Ammon's horn (tissue), 1 donor: ENCODE measurements at regions not wholly inside any gene's neighbourhood (a gene's known extent, or its start where the extent isn't known, plus 50 kb on each side); places are given as distances from the start of the nearest gene placed in this dataset.
"Not testable (repeated sequence)": the region's sequence is repeated elsewhere in the genome, so short reads cannot be mapped to it uniquely, and the experiment has no call there.

Experiments used
- DNase-seq: peaks from one replicate; pipeline ENCODE4 v3.0.0-alpha.2; 2016; ENCODE audit warnings: low spot score

DNA sequence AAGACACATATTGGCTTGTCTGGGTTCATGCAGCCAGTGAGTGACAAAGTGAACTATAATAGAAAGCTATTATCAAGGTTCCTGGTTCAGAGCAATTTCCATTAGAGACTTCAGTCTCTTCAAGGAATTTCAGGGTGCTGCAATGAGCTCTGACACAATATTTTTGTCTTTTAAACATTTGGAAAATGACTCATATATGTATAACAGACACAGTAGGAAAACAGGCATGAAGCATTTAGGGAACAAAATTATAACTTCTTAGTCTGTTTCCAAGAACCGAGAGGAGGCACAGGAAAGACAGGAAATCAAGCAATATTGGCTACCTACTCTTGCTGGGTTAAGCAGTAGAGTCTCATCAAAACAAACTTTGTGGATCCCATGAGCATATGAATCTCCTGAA lies 170.4 kb downstream of the PTPRC start:
- DNase-seq: no peak

DNA sequence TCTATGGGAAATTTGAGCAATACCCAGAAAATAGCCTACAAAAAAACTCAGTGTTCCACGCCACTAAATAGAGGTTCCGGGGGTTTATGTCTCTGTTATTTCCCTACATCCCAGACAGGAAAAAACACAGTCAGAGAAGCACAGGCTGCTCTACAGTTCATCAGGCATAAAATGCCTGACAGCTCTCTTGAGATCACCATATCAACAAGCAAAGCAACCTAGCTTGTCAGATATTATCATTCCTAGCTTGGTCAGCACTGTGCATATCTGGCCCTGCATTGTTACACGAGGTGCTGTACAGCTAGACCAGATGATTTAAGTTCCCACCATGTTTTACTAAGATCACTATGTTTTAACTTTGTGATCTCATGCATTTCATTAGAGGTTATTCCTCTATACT lies 172.6 kb downstream of the PTPRC start:
- DNase-seq: no peak

DNA sequence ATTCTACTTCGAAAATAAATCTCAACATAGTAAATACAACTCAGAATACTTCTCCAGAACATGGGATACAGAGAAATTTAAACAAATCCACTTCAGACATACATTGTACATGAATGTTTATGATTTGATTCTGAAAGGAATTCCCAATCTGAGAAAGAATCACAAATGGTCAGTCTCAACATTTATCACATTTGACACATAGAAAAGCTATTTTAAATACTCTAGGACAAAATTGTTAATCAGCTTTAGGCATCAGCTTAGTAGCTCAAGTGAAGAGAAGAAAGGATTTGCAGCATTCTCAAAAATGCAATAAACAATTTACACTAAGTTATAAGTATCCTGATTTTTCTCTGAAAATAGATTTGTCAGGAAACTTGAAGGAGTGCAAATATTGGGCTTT lies 184.8 kb downstream of the PTPRC start:
- DNase-seq: no peak

DNA sequence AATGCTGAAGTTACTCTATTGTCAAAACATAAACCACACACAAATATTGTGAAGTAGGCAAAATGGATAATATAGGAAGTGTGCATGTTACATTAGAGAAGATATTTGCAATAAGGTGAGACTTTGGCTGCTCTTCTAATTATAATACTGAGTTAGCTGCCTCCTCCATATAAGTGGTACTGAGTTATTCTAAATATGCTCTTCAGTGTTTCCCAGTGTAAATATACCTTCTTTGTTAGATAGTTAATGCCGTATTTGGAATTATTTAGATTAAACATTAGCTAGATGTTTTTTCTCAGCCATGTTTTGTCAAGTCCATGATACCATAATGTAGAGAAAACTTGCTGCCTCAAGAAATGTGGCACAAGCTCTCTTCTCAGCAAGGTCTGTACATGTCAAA lies 186.4 kb downstream of the PTPRC start:
- no peak for DNase-seq

DNA sequence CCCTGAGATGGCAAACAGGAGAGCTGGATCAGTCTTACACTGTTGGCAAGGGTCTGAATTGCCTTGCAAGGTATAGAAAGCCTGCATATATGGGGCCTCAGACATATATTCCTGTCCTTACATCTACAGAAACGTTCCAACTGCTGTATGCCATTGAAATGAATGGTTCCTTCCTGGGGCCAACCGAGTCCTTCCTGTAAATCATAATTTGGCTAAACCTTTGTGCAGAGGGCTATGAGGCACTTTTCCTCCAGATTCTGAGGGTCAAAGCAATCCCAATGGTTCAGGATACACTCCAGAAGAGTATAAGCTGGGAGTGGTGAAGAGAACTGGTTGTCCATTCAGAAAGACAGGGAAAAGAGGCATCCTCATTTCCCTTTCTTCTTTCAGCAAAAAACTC lies 190.5 kb downstream of the PTPRC start:
- DNase-seq: no peak

DNA sequence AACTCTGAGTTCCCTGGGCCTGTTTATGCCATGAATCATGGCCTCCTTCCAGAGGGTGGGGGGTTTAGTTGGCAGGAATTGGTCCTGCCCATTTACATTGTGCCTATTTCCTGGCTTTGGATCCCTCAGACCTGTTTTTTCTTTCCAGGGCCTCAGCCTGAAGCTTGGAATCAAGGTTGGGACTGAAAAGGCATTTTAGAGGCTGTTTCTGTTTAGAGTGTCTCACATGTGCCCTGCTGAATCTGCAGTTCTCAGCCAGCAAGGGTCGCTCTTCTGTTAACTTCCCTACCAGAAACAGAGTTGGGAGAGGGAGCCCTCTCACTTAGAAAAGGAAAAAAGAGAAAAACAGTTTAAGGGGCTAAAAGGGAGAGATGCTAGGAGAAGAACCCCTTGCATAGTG lies 191.1 kb downstream of the PTPRC start:
- peak; percentile 16 for DNase-seq

DNA sequence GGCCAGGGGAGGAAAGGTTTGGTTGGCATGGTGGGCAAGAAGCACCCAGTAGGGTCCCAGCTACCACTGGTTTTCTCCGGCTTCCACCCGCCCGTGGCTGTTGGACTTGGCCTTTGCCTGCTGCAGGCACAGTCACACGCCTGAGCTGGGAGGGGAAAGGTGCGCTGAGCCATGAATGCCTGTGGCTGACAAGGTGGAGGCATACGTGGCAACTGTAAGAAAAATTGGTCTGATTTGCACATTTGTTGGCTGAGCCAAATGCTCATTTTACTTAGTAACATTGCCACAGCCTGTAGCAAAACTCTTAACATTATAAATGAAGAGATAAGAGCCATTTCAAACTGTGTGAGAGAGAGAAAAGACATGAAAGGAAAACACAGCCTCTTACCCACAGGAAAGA lies 191.6 kb downstream of the PTPRC start:
- DNase-seq: no peak

DNA sequence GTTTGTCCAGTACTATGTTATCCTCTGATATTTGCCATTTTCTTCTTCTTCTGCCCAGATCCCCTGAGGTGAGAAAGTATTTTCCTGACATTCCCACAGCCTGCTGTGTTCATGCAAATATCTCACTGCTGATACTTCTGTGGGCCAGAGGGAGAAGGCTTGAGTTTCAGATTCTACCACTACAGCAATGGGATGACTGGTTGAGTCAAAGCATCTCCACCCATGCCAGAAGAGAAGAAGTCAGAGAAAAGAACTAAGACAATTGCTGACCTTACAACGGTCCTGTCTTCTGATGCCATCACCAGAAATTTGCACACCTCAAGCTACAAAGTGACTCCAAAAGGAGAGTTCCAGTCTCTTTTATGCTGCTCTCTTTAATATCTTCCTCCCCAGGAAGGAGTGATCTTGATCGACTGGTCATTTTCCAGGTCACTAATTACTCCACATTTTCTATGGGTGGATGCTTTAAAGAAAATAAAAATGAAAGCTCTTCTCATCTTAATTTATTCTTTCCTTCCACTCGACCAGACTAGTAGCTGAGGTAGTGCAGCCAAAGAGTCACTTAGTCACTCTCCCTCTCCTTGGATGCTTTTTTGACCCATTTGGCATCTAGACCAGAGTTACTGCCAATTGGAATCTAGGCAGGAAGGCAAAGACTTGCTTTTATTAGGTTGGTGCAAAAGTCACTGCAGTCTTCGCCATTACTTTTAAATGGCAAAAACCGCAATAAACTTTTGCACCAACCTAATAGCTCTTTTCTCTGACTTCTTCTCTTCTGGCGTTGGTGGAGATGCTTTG lies 195.1 kb downstream of the PTPRC start:
- no peak for DNase-seq

DNA sequence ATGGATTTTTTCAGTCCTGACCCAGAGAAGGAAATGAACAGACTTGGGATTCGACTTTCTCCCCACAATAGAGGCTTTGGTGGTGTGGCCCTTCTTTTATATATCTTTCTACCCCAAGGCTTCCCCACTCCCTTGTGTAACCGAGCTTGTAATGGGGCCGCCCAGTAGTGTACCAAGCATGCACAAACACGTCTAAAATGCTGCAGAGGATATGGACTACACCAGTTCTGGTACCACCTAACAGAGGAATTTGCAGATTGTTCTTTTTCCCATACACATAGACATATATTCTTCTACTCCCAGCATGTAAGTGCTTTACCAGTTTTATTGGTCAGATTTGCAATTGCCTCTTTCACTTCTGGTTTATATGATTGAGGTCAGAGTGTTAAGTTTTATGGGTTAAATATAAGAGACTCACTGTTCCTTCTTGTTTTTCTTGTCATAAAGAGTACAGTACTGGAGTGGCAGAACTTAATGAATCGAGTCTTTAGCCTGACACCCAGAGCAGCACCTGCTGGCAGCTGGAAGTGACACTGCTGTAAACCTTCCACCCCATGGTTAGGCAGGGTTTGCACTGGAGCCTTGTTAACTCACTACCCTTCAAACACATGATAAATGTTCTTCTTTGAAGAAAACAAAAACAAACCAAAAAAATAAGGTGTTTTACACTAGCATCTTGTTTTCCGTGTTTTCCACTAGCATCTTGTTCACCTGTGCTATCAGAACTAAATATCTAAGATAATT lies 198.6 kb downstream of the PTPRC start:
- DNase-seq: no peak

DNA sequence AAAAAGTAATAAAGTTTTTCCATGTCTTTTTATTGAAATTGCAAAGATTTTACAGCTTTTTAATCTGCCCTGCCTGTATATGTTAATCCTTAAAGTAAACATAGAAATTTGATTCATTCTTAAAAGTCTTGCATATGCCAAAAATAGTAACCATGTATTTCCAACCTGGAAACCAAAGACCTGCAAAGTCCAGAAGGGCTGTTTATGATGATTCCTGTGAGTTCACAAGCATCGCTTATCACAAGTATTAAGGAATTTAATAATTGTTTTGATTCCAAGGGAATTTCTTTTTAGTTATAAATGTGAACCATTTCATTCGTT lies 199.1 kb downstream of the PTPRC start:
- no peak for DNase-seq

DNA sequence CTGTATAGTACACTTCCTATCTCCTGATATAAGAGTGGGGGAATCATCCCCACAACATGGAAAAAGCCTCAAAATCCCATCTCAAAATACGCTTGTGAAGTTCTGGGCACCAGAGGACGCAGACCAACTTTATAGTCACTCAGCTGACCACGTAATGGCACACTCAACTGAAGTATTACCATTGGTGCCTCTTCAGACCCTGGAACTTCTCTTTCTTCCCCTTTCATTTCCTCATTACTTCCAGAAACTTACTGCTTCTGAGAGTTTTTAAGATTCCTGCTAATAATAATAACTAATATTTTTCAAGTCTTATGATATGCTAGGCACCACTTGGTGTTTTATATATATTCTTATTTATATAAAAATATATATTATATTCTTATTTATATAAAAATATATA lies 202.6 kb downstream of the PTPRC start:
- no peak for DNase-seq

DNA sequence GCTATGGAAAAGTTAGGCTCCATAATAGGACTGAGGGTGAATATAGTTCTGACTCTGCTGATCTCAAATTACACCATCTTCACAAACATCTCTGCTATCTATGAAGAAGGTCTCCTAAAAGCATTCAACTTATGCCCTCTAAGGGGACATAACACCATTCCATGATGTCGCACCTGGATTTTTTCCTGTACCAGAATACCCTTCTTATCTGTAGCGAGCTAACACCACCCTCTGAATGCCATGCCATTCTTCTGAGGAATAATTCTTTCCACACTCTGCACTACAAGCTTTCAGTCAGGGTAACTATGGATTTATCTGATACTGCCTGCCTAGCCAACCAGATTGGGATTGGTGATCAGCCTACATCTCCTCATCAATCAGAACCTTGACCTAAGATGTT lies 203.8 kb downstream of the PTPRC start:
- DNase-seq: no peak

DNA sequence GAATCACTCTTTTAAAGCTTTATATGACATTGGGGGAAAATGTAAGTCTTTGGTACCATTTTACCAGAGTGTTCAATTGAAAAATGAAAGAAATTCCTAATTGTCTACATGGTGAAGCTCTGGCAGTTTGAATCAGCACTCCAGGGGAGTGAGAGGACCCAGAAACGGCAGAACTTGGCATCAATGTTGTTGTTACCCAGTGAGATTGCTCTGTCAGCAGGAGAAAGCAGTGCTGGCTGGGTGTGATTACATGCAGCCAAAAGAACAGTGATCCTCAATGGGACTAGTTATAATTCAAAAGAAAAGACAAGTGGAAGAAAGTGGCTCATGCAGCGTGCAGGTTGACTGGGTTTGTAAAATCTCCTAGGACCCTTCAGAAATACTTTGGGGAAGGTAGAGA lies 206.4 kb downstream of the PTPRC start:
- peak; percentile 27 for DNase-seq

DNA sequence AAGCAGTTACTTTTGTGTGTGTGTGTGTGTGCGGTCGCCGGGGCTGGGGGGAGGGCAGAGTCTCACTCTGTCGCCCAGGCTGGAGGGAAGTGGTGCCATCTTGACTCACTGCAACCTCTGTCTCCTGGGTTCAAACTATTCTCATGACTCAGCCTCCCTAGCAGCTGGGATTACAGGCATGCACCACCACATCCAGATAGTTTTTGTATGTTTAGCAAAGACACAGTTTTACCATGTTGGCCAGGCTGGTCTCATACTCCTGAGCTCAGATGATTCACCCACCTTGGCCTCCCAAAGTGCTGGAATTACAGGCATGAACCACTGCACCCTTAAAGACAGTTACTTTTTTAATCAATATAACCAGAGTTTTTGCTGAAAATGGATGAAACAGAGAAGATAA lies 207.0 kb downstream of the PTPRC start:
- DNase-seq: no peak

DNA sequence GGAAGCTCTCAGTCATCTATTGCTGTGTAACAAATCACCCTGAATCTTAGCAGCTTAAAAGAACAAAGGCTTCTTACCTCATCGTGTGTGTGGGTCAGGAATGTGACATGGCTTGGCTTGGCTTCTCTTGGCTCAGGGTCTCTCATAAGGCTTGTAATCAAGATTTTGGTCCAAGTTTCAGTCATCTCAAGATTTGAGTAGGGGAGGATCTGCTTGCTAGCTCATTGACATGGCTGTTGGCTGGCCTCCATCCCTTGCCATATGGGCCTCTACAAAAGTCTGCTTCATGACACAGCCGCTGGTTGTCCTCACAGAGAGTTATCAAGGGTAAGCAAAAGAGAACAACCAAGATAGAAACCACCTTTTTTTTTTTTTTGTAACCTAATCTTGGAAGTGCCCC lies 207.7 kb downstream of the PTPRC start:
- peak; percentile 30 for DNase-seq

DNA sequence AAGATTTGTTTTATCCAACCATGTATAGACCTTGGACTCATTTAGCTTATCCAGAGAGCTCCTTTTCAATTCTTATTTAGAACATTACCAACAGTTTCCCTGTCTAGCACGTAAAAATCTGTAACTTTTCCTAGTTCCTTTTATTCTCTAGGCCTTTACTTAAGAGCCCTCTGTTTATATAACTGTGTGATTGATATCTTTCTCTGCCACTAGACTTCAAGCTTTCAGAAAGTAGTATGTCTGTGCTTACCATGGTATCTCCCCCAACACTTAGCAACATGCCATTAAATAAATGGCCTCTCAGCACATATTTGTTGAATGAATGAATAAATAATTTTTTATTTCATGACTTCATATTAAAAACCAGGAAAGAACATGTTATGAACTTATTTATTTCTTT lies 209.4 kb downstream of the PTPRC start:
- DNase-seq: no peak

DNA sequence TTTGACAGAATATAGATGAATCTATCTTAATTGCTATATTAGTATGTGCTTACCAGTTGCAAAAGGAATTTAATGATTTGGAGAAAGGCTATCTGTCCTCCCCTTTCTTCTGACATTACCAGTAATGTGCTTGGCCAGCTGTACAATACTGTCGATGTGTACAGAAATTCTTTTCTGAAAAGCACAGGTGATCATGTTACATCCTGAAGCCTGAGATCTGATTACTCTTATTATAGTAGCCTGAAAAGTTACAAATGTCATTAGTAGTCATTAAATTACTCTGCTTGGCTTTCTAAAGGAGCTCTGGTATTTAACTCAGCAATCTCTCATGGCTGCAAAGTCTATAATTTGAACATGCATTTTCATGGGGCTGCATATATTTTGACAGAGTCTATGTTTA lies 209.8 kb downstream of the PTPRC start:
- no peak for DNase-seq

DNA sequence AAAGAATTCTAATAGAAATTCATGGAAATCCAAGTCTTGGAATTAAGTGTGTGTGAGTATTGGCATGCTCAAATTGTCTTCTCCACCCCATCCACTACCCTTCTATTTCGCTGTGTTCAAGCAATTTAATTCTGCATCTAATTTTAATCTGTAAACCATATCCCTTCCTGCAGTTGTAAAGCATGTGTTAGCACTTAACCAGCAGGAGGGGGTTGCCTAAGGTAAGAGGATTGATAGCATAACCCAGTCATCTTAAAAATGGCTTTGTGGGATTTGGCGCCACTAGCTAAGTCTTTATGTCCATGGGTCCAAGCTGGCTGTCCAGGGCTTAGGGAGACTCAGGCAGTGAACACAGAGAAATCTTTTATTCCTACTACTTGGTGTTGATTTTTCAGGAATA lies 210.3 kb downstream of the PTPRC start:
- no peak for DNase-seq

DNA sequence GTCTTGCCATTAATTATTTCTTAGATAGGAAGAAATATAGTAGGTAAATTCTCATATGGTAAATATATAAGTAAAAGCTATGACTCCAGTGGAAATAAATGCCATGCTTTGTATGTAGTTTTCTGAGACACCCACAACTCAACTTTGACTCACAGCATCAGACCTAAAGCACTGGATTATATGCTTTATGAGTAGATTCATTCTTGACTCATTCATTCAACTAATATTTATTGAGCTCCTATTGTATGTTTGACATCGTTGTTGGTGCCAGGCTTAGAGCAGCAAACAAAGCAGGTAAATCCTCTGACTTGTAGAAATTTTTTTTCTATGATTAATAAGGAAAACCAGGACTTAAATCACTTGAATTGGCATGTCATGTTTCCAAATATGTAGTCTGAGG lies 211.4 kb downstream of the PTPRC start:
- DNase-seq: no peak

DNA sequence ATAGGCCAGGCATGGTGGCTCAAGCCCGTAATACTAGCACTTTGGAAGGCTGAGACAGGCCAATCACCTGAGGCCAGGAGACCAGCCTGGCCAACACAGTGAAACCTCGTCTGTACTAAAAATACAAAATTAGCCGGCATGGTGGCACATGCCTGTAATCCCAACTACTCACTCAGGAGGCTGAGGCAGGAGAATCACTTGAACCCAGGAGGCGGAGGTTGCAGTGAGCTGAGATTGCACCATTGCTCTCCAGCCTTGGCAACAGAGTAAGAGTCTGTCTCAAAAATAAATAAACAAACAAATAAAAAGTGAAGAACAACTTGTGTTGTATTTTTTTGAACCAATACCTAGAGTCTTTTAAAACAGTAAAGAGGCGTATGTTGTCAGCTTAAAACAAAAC lies 212.1 kb downstream of the PTPRC start:
- DNase-seq: not testable (repeated sequence)

DNA sequence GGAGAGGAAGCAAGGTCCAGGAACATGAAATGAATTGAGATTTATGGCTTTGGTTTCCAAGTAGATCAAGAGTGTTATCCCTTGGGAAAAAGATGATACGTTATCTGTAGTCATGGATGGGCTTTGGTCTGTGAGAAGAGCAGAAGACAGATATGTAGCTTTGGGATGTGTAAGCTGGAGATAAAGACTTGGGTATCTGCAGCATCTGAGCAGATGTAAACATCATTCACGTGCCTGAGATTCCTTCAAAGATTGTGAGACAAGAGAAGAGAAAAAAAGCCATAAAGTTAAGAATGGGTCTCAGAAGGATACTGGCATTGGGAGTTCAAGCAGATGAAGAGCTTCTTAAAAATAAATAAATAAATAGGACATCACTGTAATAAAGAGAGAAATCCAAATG lies 217.8 kb downstream of the PTPRC start:
- DNase-seq: no peak

DNA sequence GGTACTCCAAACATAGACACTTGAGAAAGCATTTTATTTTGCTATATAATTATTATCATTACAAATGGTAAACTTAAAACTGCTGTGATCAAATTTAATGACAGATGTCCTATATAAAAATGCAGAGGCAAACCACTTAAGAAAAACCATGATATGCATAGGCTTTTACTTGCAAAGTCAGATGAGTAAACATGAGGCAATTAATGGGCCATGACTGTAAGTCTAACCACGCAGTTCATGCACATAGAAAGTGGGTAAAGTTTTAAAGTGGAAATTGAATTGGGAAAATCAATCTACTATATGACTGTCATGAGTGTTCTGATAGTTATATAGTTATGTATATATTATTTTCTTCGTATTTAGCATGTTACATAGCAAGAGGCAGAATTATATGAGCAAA lies 219.2 kb downstream of the PTPRC start:
- DNase-seq: no peak

DNA sequence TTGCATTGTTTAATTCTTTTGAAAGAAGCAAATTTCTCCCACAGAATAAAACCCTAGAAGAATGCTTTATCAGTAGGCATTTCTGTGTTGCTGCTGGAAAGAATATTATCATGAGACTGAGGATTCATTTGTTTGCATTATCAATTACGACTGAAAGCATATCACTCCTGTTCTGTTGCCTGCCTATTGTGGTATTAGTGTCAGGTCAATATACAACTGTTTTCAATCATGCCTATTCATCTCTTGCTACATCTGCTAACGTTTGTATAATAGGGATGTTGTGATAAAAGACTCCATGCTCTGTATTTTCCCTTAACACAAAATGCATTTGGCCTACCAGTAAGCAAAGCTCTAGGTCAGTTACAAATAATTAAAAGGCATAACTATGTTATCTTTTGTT lies 221.5 kb downstream of the PTPRC start:
- DNase-seq: no peak

DNA sequence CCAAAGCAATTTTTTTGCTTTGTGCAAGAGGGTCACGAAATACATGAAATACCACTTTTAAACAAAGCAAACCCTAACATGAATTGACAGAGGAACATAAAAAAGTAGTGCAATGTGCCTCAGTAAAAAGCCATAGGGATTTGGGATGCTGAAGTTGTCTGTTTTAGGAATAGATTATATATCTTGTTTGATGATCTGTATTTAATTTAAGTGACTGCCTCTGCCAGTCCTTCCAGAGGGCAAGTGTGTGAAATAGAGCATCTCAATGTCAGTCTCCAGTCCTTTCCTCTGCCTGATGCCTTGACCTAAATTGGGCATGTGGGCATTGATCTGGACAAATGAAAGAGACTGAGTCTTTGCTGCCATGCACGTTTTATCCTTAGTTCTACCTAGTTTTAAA lies 222.8 kb downstream of the PTPRC start:
- DNase-seq: no peak
